Gastrocnemius medialis (tissue), 4 donors: ENCODE measurements at regions not wholly inside any gene's neighbourhood (a gene's known extent, or its start where the extent isn't known, plus 50 kb on each side); places are given as distances from the start of the nearest gene placed in this dataset.

Source experiments
- ATAC-seq, 2 donors: fragments of 150-250 bp; one replicate each; pipeline ENCODE4 v1.9.1; 2016
- DNase-seq, 2 donors: peaks; one replicate each; pipeline ENCODE4 v3.0.0-alpha.2; 2019
- H3K27ac ChIP-seq, 4 donors: fragments of 200-600 bp; sonication (generic); 1 replicate in 1 of 4; 2 replicates in 3 of 4; pipeline ENCODE4 v1.5.1; 2016 to 2018; ENCODE audit warnings: mild to moderate bottlenecking in 2 of 4, moderate library complexity in 1 of 4
- H3K27me3 ChIP-seq, 3 donors: fragments of 200-600 bp; sonication (generic) in 2 of 3; 1 replicate in 1 of 3; 2 replicates in 2 of 3; pipeline versions ENCODE4 v1.5.1 to v1.6.0; 2016 to 2019; ENCODE audit warnings: mild to moderate bottlenecking in 1 of 3, moderate library complexity in 1 of 3
- H3K36me3 ChIP-seq, 2 donors: fragments of 200-600 bp; sonication (generic) in 1 of 2; one replicate each; pipeline ENCODE4 v1.5.1; 2017 to 2018
- H3K4me1 ChIP-seq, 2 donors: fragments of 200-600 bp; sonication (generic) in 1 of 2; one replicate each; pipeline ENCODE4 v1.5.1; 2016 to 2017; ENCODE audit warnings: mild to moderate bottlenecking in 2 of 2
- H3K4me3 ChIP-seq, 4 donors: fragments of 200-600 bp; sonication (generic) in 3 of 4; 1 replicate in 1 of 4; 2 replicates in 3 of 4; pipeline ENCODE4 v1.5.1; 2016 to 2019; ENCODE audit warnings: mild to moderate bottlenecking in 2 of 4
- H3K9me3 ChIP-seq, 3 donors: fragments of 200-600 bp; sonication (generic) in 2 of 3; 1 replicate in 1 of 3; 2 replicates in 2 of 3; pipeline ENCODE4 v1.5.1; 2016 to 2019
- POLR2A ChIP-seq, 2 donors: fragments of 450-650 bp; IDR thresholded peaks; one replicate each; pipeline ENCODE4 v1.6.1; 2017; ENCODE audit warnings: antibody characterized with exemption in 2 of 2, mild to moderate bottlenecking in 2 of 2, moderate library complexity in 2 of 2
- in situ Hi-C, 4 donors: fragments of 200-750 bp; cut with MboI; loops; one replicate each; pipeline versions ENCODE4 v1.15.0 to v1.8.0; 2017; ENCODE audit warnings: low sequenced_read_pairs in 4 of 4
- intact Hi-C: fragments of 100-400 bp; cut with DNase I; formaldehyde crosslinking; loops from one replicate; pipeline ENCODE4 v1.15.1; 2023; ENCODE audit warnings: low total_unique reads
- TF ChIP-seq, protein P1 (sequence below), 5 experiments: fragments of 450-650 bp in 3 of 5; fragments of 200-600 bp in 2 of 5; sonication (generic) in 2 of 5; IDR thresholded peaks in 4 of 5; conservative IDR thresholded peaks in 1 of 5; 1 replicate in 4 of 5; 2 replicates in 1 of 5; pipeline ENCODE4 v1.5.1; 2016 to 2019; ENCODE audit warnings: antibody characterized with exemption in 5 of 5, mild to moderate bottlenecking in 3 of 5, moderate library complexity in 3 of 5

DNA sequence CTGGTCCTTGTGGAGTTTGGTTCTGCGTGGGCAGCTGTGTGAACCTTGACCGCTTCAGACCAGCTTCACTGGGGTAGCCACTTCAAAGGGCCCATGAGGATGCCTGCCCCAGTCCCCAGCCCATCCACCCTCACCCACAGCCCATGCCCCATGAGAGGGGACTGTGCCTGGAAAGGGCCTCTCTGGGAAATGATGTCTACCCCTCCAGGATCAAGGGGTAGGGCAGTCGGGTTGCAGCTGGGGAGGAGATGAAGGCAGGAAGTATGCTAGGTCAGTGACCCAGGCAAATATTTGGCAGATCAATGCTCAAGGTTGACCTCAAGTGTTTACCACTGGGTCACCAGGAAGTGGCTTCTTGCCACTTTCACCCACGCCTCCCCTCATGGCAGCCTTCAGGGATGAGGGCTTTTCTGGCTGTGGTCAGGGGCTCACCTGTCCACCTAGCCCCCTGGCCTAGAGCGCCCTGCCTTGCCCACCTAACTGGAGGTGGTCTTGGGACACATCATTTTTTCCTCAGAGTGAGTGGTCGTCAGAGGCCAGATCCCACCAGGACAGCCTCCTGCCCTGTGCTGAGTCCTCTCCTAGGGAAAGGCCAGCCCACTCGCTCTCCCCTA is 109.5 kb downstream of the SNX5 start:
- intact Hi-C loops (loop anchor here (5.0 kb wide), 1 partner anchor 38 kb away; no protein-coding TSS in a partner anchor), in situ Hi-C loops (no loop called here)
- Histone ChIP-seq H3K4me1 (peaks cover 0 to 15% of the 10 kb centered on the region in 2 donors), H3K9me3 (no peaks in the 10 kb centered on the region), H3K4me3 (no peak overlapping the region), H3K36me3 (no peaks in the 10 kb centered on the region), H3K27ac (no peak overlapping the region), H3K27me3 (no peaks in the 10 kb centered on the region)
- no peak for DNase-seq
- ATAC-seq: no peak
- TF ChIP-seq, protein P1, sequence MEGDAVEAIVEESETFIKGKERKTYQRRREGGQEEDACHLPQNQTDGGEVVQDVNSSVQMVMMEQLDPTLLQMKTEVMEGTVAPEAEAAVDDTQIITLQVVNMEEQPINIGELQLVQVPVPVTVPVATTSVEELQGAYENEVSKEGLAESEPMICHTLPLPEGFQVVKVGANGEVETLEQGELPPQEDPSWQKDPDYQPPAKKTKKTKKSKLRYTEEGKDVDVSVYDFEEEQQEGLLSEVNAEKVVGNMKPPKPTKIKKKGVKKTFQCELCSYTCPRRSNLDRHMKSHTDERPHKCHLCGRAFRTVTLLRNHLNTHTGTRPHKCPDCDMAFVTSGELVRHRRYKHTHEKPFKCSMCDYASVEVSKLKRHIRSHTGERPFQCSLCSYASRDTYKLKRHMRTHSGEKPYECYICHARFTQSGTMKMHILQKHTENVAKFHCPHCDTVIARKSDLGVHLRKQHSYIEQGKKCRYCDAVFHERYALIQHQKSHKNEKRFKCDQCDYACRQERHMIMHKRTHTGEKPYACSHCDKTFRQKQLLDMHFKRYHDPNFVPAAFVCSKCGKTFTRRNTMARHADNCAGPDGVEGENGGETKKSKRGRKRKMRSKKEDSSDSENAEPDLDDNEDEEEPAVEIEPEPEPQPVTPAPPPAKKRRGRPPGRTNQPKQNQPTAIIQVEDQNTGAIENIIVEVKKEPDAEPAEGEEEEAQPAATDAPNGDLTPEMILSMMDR (IDR thresholded peaks at IDR 0.05 in 4 of 5, conservative IDR thresholded peaks at IDR 0.05 in 1 of 5): no peak
- TF ChIP-seq POLR2A (IDR thresholded peaks at IDR 0.05): no peak

DNA sequence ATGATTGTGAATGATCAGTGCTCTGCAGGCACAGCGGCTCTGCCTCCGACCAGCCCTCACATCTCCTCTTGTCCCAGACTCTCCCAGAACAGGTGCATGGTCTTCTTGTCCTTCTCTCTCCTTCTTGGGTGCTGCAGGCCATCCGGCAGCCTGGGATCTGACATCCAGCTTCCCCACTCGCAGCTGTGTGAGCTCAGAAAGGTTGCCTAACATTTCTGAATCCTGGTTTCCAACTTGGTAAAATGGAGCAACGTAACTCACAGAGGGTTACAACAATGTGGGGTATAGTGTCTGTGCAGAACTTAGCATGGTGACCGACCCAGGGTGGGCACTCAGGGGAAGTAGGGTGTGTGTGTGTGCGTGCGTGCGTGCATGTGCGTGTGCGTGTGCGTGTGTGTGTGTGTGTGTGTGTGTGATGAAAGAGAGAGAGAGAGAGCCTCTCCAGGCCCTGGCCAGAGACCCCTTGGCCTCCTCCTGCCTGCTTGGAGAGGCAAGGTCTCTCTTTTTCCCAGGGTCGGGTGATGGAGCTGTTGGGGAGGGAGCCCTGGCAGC is 110.1 kb downstream of the SNX5 start:
- H3K4me1 ChIP-seq: peaks cover 0 to 11% of the 10 kb centered on the region in 2 donors
- no peaks in the 10 kb centered on the region for H3K9me3 ChIP-seq
- no peak for ATAC-seq
- in situ Hi-C loops (no loop called here), intact Hi-C loops (loop anchor here (5.0 kb wide), 1 partner anchor 39 kb away; no protein-coding TSS in a partner anchor)
- no peaks in the 10 kb centered on the region for H3K27me3 ChIP-seq
- H3K27ac ChIP-seq: no peak overlapping the region
- no peak for DNase-seq
- TF ChIP-seq POLR2A (IDR thresholded peaks at IDR 0.05): no peak
- TF ChIP-seq, protein P1 (IDR thresholded peaks at IDR 0.05 in 4 of 5, conservative IDR thresholded peaks at IDR 0.05 in 1 of 5): no peak
- no peaks in the 10 kb centered on the region for H3K36me3 ChIP-seq
- H3K4me3 ChIP-seq: no peak overlapping the region

DNA sequence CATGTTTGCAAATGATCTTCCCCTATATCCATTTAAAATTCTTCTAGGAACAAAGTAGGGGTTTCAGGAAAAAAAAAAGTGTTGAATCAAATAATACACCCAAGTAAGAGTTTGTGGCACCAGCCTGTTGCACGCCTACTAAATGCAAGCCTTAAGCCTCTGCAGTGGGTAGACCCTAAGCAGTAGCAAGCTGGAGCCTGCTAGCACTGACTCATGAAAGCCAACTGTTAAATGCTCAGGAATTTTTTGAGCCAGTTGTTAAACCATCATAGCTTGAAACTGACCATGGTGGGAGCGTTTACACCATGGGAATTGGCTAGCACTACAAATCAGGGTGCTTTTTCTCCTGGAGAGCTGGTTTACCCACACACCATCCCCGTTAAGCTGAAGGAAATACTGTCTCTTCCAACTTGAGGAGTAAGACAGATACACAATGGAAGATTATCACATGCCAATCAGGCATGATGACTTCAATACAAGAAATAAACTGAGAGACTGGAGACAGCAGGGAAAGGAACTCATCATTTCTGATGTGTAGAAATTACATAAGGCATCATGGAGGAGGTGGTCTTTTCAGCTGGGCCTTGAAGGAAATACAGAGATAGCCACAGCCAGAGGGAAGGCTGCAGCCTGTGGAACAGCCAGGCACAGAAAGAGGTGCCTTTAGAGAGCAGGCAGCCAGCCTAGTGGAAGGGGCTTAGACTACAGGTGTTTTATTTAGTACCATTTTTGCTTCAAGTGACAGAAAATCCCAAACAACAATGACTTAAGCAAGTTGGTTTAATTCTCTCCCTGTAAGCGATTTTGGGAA is 110.8 kb downstream of the SNX5 start:
- H3K4me3 ChIP-seq: no peak overlapping the region
- TF ChIP-seq, protein P1 (IDR thresholded peaks at IDR 0.05 in 4 of 5, conservative IDR thresholded peaks at IDR 0.05 in 1 of 5): no peak
- TF ChIP-seq POLR2A (IDR thresholded peaks at IDR 0.05): no peak
- no peak for ATAC-seq

DNA sequence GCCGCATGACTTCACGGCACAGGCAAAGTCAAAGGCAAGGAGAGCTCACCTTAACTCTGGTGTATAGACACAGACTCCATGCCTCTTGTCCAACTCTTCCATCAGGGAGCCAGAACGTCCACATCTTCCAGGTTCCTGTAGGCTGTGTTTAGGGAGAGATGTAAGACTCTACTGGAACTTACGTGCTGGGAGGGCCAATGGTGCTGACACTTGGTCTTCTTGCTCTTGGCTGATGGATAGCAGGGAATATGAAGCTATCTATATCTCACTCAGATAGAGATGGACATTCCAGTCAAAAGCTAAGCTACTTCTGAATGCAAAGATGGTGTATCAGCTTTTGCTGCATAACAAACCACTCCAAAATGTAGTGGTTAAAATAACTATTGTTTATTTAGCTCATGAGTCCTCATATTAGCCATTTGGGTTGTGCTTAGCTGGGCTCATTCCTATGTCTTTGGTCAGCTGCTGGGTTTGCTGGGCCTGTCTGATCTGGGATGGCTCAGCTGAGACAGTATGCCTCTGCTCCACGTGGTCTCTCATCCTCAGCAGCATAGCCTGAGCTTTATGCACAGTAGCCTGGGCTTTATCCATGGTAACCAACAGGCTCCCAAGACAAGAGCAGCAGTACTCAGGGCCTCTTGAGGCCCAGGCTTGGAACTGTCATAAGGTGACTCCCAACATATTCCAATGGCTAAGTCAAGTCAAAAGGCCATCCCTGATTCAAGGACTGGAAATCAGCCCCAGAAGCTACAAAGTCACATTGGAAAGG is 111.6 kb downstream of the SNX5 start:
- Histone ChIP-seq H3K4me1 (peaks cover 0 to 11% of the 10 kb centered on the region in 2 donors), H3K36me3 (no peaks in the 10 kb centered on the region), H3K9me3 (no peaks in the 10 kb centered on the region), H3K4me3 (no peak overlapping the region), H3K27me3 (no peaks in the 10 kb centered on the region), H3K27ac (no peak overlapping the region)
- in situ Hi-C loops: no loop called here
- no peak for TF ChIP-seq POLR2A (IDR thresholded peaks at IDR 0.05)
- ATAC-seq (no peak), DNase-seq (no peak)
- intact Hi-C loops: loop anchor here (5.0 kb wide), 1 partner anchor 40 kb away; no protein-coding TSS in a partner anchor

More for the DNA sequence above, 110.8 kb downstream of the SNX5 start:
- H3K27ac ChIP-seq: no peak overlapping the region
- no peak for DNase-seq
- intact Hi-C loops (loop anchor here (5.0 kb wide), 1 partner anchor 39 kb away; no protein-coding TSS in a partner anchor), in situ Hi-C loops (no loop called here)
- H3K36me3 ChIP-seq: no peaks in the 10 kb centered on the region
- H3K9me3 ChIP-seq: no peaks in the 10 kb centered on the region
- peaks cover 0 to 11% of the 10 kb centered on the region in 2 donors for H3K4me1 ChIP-seq
- no peaks in the 10 kb centered on the region for H3K27me3 ChIP-seq
